H1 (cell line): ENCODE measurements at regions not wholly inside any gene's neighbourhood (a gene's known extent, or its start where the extent isn't known, plus 50 kb on each side); places are given as distances from the start of the nearest gene placed in this dataset.

Experiments used
- ATF2 ChIP-seq: IDR thresholded peaks from 2 replicates; pipeline ENCODE4 v1.6.1; 2012; ENCODE audit warnings: low read length, inconsistent platforms
- CHD7 ChIP-seq: fragments of 300-600 bp; sonication (generic); IDR thresholded peaks from 2 replicates; pipeline ENCODE4 v1.7.1; 2012; ENCODE audit warnings: low read length, moderate library complexity, mild to moderate bottlenecking, inconsistent platforms; ENCODE audit not compliant: insufficient replicate concordance

- TF ChIP-seq CHD7: no peak
- no peak for TF ChIP-seq ATF2
These were observed 125.0 kb upstream of the FOXK1 start (continued) for GRCh38 chr7:4556868-4557793.
